ENCODE measurements at regions not wholly inside any gene's neighbourhood (a gene's known extent, or its start where the extent isn't known, plus 50 kb on each side); places are given as distances from the start of the nearest gene placed in this dataset.
A peak's percentile ranks its signal among the peaks of the same experiment; 100 is the strongest.
"Not testable (repeated sequence)": the region's sequence is repeated elsewhere in the genome, so short reads cannot be mapped to it uniquely, and the experiment has no call there.

DNA sequence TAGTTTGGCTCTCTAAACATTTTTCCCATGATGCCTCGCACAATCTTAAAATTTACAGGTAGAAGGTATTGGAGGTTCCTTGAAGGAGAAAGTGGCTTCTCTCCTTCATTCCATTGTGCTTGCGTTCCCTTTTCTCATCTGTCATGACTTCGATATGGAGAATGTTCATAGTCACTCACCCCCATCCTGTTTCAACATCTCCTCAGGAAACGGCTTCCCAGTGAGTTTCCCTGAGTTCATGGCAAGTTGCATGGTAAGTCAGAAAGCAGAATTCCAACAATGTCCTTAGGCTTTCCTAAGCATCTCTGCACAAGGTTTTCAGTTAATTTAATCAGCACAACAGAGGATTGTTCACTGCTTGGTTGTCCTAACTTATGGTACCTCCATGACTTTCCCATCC, 581.8 kb upstream of the SLITRK5 start:
- peak; percentile 40 for DNase-seq (ENCODE audit: low read depth, low spot score)

DNA sequence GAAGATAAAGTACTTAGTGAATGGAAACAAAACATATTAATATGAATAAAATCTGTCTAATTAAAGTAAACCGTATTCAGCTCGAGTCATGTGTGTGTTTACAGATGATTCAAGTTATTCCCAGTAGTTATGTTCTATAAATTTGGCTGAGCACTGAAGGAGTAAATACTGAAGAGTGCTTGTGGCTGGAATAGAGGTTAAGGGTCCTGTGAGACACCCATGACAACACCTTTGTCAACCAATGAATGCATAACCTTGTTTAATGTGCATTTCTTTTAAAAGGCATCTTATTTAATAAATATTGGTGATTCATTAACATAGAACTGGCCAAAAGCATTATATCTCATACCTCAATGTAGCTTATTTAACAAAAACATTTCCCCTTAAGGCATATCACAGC, 577.8 kb upstream of the SLITRK5 start:
- no peak for DNase-seq (ENCODE audit: low read depth, low spot score)

DNA sequence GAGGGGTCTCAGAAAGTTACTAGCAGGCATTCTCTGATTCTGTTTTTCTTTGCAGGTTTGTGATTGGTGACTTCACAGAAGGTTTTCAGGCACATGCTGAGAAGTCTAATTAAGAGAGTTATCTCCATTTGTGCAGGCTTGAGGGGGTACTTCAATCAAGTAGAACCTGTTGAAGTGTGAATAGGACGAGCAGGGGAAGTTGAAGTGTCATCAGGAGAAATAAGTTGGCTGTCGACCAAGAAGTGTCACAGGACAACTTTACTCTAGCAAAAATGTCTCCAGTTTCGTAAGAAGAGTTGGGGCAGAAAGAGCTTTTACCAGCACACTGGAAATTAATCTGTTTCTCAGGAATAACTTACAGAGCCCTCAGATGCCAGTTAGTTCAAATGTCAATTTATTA, 576.5 kb upstream of the SLITRK5 start:
- no peak for DNase-seq (ENCODE audit: low read depth, low spot score)

DNA sequence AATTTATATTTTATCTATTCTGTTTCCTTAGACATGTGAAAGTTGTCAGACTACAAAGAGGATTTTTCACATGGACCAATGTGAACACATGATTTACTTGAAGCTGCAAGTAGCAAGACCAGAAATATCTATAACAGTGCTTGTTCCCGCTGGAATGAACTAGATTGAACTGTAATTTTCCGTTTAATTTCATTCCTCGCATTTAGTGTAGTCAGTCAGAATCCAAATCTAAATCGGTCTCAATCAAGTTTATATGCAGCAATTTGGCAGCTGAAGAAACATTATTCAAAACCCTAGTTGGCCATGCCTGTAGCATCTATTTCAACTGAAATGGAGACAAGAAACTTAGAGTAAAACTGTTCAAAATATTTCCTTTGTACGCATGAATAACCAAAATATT, 570.7 kb upstream of the SLITRK5 start:
- DNase-seq (ENCODE audit: low read depth, low spot score) = no peak

DNA sequence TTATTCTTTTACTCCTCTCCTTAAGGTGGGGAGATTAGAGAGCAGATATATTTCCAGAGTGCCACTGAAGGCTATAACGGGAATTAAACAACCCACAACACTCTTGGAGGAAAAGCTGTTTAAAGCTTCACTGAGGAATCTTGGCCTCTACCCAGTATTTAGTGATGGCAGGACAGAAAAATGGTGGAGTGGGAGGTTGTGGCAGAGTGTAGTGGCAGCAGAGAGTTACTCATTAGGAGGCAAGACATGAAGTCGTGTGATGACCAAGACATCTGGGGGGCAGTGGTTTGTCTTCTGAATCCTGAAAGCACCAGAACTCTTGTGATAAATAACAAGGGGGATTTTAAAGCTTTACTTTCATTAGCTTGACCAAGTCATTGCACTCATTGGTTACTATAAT, 563.5 kb upstream of the SLITRK5 start:
- DNase-seq (ENCODE audit: low read depth, low spot score) = no peak

DNA sequence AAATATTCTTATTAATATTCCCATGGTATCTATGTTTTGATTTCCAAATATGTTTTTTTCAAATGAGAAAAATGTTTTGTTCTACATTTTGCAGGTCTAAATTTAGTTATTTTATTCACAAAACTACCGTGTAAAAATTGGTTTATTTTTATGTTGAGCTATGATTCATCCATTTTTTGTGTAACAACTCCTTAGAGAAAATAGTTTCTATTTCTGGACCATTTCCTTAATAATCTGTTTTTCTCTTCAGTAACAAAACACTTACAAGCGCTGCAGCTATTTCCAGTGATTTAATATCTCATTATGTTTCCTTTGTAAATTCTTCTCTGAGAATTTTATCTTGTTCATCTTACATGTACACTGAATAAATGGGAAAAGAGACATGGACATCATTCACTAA, 550.7 kb upstream of the SLITRK5 start:
- no peak for DNase-seq (ENCODE audit: low read depth, low spot score)

DNA sequence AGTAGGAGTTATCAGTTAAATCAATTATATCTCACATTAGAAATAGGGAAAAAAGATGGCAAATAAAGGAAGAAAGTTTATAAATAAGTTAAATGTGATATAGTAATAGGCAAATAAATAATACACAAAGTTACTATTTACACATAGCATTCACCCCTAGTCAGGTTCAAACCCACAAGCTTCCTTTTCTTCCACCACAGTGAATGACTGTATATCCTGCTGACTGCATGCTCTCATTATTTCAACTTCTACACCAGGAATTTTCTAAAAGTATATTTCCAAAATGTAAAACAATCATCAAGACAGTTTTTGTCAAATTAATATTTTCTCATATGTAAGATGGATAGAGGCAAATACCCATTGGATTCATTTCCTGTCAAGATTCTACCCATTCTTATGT, 548.6 kb upstream of the SLITRK5 start:
- DNase-seq (ENCODE audit: low read depth, low spot score) = no peak

DNA sequence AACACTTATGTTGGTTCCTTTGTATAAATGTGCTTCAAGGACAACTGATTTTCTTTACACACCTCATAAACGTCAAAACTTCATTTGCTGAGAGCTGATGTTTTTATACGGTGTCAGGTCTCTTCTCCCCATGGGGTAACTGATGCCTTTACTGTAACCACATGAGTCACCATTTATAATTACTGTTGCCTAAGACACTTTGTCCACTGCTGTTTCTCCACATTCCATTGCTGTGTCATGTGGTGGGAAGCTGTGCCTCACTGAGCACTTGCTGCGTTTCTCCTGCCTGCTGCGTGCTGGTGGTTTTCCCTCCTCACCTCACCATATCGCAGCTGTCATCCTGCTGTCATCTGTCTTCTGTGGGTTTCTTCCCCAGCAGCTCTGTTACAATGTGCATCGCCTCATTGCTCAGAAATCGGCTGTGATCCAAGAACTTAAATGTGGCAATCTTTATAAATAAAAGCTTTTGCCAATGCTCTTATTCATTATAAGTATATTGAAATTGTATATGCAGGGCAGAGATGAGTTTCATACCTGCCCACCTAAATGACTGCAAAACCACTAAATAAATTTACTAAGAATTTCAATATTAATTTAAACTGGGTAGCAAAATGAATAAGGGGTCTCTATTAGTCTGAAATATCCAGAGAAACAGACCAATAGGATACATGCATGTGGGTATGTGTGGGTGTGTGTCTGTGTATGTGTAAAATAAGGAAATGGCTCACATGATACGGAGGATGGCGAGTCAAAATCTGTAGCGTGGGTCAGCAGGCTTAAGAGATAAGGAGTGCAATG, 547.0 kb upstream of the SLITRK5 start:
- peak; percentile 94 for DNase-seq (ENCODE audit: low read depth, low spot score)

DNA sequence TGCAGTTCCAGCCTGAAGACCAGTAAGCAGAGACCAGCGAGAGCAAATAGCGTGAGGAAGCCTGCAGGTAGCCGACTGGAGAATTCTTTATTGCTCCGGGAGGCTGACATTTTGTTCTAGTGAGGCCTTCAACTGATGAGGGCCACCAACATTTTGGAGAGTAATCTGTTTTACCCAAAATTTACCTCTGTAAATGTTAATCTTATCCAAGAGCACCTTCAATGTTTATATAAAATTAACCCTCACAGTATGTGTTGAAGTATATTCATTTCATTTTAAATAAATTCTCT, 546.4 kb upstream of the SLITRK5 start:
- DNase-seq (ENCODE audit: low read depth, low spot score) = no peak

DNA sequence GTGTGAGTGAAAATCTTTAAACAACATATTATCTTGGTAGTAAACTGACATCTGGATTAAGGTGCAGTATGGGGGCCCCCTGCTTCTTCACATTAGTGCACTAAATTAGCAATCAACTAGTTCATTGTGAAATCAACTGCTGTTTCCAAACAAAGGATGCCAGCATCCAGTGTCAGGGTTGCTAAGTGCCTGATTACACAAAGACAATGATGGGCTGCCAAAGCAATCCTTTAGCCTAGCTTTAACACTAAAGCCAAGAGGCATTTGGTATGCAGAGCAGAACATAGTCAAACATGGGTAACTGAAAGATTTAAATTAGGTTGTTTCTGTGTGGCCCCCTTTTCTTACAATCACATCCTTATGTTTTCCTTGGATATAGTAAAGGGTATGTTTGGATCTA, 543.1 kb upstream of the SLITRK5 start:
- no peak for DNase-seq (ENCODE audit: low read depth, low spot score)

DNA sequence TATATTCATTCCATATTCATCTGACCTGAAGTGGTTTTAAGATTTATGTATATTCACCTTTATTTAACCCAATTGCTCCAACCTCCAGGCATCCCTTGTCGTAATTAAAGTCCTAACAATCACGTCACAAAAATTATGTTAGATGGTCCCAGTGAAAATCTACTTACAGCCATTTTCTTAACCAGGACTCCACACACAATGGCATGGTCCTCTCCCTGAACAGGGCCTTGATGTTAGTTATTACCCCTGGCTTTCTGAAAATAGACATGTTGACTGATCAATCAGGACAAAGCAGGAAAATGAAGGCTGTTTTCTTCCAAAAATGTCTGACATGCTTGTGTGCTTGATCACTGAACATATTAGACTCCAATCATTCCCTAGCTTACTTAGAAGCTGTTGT, 542.7 kb upstream of the SLITRK5 start:
- DNase-seq (ENCODE audit: low read depth, low spot score) = no peak

DNA sequence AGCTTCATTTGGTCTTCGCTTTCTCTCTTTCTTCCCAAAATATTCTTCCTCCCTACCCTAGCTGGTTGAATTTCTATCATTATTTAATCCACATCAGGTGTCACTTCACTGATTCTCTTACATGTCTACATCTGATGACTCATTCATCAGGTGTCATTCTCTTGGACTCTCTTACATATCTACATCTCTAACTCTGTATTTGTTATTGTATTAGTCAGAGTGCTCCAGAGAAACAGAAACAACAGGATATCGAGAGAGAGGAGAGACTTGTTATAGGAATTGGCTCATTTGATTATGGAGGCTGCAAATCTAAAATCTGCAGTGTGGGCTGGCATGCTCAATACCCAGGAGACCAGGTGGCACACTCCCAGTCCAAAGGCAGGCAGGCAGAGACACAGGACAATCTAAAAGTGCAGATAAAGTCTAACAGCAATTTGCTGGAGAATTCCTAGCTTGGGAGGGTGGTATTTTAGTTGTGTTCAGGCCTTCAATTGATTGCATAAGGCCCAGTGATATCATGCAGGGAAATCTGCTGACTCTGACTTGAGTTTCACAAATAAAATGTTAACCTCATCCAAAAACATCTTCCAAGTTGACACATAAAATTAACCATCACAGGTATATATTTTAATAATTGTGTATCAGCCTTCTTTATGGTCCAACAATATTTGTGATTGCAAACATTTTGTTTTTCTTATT, 541.4 kb upstream of the SLITRK5 start:
- no peak for DNase-seq (ENCODE audit: low read depth, low spot score)

DNA sequence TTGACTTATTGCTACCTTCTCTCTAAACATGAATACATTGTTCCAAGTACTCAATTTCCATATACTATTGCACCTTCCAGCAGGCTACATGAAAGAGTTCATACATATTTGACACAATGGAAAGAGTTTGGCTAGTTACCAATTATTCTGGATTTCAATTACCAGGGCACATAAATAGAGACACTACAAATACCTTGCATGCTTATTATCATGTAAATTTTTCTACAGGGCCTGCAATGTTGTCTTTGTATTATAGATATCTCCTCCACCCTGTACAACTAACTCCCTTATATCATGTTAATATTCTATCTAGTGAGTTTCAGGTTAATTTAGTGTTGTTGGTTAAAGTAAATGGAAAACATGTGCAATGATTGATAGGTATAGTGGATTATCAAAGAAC, 540.7 kb upstream of the SLITRK5 start:
- DNase-seq (ENCODE audit: low read depth, low spot score) = no peak

DNA sequence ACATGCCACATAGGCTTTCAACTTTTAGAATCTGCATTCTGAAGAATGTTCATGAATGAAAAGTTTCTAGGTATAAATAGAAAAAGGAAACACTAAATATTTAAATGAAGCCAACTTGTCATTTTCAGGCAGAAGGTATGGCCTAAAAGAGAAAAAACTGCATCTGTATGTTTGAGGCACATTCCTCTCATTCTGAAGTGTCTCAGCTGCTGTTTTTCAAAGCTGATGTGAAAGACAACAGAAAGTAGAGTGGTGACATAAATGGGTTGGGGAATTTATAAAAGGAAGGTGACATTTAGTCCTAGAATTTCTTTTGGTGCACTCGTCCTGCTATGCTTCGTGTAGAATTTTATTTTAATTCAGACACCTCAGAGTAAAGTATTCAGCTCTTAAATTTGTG, 539.6 kb upstream of the SLITRK5 start:
- no peak for DNase-seq (ENCODE audit: low read depth, low spot score)

DNA sequence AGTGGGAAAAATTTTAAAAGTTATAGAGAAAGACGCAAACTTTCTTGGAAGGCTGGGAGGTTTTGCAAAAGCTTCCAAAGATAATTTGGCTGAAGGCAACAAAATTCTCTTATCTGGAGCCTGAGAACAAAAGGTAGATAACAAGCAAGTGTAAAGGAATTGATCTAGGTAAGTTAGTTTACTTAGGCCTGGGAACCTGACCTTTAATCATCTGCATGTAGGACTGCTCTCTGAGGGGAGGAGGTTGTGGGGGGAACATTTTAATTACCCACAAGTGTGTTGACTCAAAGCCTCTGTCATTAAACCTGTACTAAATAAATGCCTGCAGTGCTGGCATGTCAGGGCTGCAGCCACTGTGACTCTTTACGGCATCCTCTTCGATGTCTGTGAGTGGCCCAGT, 532.3 kb upstream of the SLITRK5 start:
- DNase-seq (ENCODE audit: low read depth, low spot score) = no peak

DNA sequence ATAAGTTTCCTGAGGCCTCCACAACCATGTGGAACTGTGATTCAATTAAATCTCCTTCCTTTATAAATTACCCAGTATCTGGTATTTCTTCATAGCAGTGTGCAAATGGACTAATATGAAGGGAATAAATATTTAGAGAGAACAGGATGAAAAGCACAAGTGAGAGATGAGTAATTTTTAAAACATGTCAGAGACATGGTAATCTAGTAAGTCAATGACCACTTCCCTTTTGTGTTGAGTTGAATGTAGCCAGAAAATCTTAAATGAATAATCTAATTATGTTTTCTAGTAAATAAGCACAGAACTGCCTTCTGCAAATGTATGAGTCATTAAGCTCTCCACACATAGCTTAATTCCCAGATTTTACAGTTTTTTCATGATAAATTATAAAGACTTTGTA, 524.1 kb upstream of the SLITRK5 start:
- no peak for DNase-seq (ENCODE audit: low read depth, low spot score)

DNA sequence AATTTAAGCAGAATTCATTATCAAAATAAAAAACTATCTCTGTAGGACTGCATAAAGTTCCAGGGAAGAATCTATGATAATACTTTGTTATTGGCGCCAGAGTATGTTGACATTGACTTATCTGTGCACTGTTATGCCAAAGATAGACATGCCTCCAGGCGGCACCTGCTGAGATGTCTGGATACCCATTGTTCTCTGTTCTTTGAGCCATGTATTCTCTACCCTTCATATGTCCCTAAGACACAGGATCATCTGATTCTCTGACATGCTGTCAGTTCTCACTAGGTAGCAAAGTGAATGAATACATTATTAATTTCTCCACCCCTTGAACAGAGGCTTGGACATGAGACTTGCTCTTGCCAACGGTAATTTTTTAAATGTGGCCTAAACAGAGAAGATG, 517.8 kb upstream of the SLITRK5 start:
- no peak for DNase-seq (ENCODE audit: low read depth, low spot score)

DNA sequence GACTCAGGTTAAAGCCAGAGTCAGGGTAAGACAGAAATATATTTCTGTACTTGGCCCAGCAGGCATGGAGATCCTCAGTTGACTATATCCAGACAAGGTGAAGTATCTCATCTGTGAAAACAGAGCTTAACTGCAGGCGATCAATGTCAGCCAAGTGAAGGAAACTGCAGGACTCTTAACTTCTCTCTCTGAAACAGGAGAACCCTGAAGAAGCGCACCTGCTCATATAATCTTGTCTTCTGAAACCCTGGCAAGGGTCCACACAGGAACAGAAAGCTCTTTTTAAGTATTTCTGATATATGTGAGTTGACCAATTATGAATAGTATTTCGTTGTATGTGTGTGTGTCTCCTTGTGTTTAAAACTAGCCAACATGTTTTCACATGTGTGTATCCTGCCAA, 504.8 kb upstream of the SLITRK5 start:
- DNase-seq (ENCODE audit: low read depth, low spot score) = no peak

DNA sequence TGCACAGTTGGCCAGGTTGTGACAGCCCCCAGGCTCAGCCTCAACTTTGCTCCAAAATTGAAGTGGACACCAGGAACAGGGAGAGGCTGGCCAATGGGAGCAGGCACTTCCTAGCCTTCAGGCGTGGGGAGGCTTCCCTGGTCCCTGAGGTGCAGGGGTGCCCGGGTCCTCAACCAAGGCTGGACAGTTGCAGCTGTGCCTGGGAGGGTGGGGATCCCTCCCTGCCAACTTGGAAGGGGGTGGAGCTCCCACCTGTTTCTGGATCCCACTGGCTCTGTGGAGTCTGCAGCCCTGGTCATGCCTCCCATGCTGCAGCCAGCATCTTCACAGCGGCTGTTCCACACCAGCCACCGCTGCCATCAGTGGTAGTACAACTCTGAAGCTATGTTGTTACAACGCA, 502.8 kb upstream of the SLITRK5 start:
- DNase-seq (ENCODE audit: low read depth, low spot score) = no peak

DNA sequence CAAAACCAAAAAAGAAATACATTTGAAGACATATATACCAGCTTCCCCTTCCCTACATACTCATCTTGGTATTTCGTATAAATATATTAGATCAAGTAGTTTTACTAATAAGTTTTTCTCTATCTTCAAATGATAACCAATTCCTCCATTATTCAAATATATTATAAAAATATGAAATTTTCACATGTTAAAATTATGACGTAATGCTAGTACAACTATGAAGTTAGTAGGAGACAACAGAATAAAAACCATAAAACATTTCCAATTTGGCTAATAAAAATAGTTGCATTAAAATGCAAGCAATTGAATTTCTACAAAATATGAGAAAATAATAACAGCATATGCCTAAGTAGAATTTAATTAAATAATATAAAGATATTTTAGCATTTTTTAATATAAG, 501.8 kb upstream of the SLITRK5 start:
- no peak for DNase-seq (ENCODE audit: low read depth, low spot score)

DNA sequence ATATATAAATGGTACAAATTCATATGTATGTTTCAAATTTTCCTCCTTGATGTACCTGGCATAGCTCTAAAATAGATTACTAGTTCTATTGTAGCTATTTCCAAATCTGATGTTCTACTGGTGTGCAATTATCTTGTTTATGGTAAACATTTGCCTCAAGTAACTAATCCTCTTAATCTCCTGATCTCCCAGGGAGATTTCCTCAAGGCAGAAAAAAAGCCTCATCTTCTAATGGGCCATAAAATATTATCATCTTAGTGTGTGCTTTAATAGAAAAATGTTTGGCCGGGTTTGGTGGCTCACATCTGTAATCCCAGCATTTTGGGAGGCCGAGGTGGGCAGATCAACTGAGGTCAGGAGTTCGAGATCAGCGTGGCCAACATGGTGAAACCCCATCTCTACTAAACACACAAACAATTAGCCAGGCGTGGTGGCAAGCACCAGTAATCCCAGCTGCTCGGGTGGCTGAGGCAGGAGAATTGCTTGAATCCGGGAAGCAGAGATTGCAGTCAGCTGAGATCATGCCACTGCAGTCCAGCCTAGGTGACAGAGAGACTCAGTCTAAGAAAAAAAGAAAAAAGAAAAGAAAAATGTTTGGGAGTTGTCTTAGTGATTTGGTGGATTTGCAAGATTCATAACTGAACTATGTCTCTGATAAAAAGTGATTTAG, 498.9 kb upstream of the SLITRK5 start:
- DNase-seq (ENCODE audit: low read depth, low spot score) = no peak

DNA sequence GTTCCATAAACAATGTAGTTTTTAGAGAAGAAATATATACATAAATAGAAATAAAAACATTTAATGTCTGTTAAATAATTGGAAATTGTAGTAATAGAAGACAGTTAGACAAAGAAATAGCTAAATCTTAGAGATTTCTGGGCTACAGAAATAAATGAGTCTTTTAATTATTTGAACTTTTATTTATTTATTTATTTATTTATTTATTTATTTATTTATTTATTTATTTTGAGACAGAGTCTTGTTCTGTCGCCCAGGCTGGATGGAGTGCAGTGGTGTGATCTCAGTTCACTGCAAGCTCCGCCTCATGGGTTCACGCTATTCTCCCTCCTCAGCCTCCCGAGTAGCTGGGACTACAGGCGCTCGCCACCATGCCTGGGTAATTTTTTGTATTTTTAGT, 486.0 kb upstream of the SLITRK5 start:
- not testable (repeated sequence) for DNase-seq (ENCODE audit: low read depth, low spot score)

DNA sequence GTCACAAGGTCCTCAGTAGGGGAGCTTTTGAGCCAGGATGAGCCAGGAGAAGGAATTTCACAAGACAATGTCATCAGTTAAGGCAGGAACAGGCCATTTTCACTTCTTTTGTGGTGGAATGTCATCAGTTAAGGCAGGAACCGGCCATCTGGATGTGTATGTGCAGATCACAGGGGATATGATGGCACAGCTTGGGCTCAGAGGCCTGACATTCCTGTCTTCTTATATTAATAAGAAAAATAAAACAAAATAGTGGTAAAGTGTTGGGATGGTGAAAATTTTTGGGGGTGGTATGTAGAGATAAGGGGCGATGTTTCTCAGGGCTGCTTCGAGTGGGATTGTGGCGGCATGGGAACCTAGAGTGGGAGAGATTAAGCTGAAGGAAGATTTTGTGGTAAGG, 484.5 kb upstream of the SLITRK5 start:
- not testable (repeated sequence) for DNase-seq (ENCODE audit: low read depth, low spot score)

Measured in smooth muscle cell of the brain vasculature (primary cell).